Trophoblast cell (in vitro differentiated cells and primary cell): ENCODE measurements at regions not wholly inside any gene's neighbourhood (a gene's known extent, or its start where the extent isn't known, plus 50 kb on each side); places are given as distances from the start of the nearest gene placed in this dataset.
A peak's percentile ranks its signal among the peaks of the same experiment; 100 is the strongest.

Source experiments
- DNase-seq, 2 donors: peaks; one replicate each; pipeline ENCODE4 v3.0.0-alpha.2; 2016
- H2AFZ ChIP-seq: 2 replicates; pipeline ENCODE4 v1.6.1; 2013; ENCODE audit warnings: low read length, moderate library complexity, mild to moderate bottlenecking; ENCODE audit not compliant: insufficient read depth, poor library complexity
- H2AK5ac ChIP-seq: 2 replicates; pipeline ENCODE4 v1.6.1; 2013; ENCODE audit warnings: mild to moderate bottlenecking, low read length
- H2BK120ac ChIP-seq: 2 replicates; pipeline ENCODE4 v1.6.1; 2013; ENCODE audit warnings: low read length, mild to moderate bottlenecking, moderate library complexity; ENCODE audit not compliant: insufficient read depth, poor library complexity
- H2BK12ac ChIP-seq: 2 replicates; pipeline ENCODE4 v1.6.1; 2013; ENCODE audit warnings: mild to moderate bottlenecking, low read length, moderate library complexity
- H2BK5ac ChIP-seq: 2 replicates; pipeline ENCODE4 v1.6.1; 2013; ENCODE audit warnings: low read length, low read depth, moderate library complexity, mild to moderate bottlenecking; ENCODE audit not compliant: poor library complexity
- H3K14ac ChIP-seq: 2 replicates; pipeline ENCODE4 v1.6.1; 2013; ENCODE audit warnings: mild to moderate bottlenecking, low read length
- H3K18ac ChIP-seq: 2 replicates; pipeline ENCODE4 v1.6.1; 2013; ENCODE audit warnings: mild to moderate bottlenecking, low read length
- H3K23ac ChIP-seq: 2 replicates; pipeline ENCODE4 v1.6.1; 2013; ENCODE audit warnings: low read length
- H3K27ac ChIP-seq: 2 replicates; pipeline ENCODE4 v1.5.1; 2013; ENCODE audit warnings: low read depth, mild to moderate bottlenecking, inconsistent platforms, low read length, moderate library complexity
- H3K27me3 ChIP-seq: 2 replicates; pipeline ENCODE4 v1.6.1; 2013; ENCODE audit warnings: inconsistent platforms, mild to moderate bottlenecking, low read length, moderate library complexity; ENCODE audit not compliant: insufficient read depth
- H3K36me3 ChIP-seq, 2 experiments: 1 replicate in 1 of 2; 2 replicates in 1 of 2; pipeline ENCODE4 v1.6.1; 2013; ENCODE audit warnings: low read length in 2 of 2, mild to moderate bottlenecking in 2 of 2, moderate library complexity in 1 of 2; ENCODE audit not compliant: insufficient read depth in 2 of 2, control insufficient read depth in 1 of 2
- H3K4ac ChIP-seq: 2 replicates; pipeline ENCODE4 v1.6.1; 2013; ENCODE audit warnings: low read depth, mild to moderate bottlenecking, low read length, moderate library complexity
- H3K4me1 ChIP-seq, 2 experiments: 1 replicate in 1 of 2; 2 replicates in 1 of 2; pipeline ENCODE4 v1.6.1; 2013; ENCODE audit warnings: low read length in 2 of 2, mild to moderate bottlenecking in 2 of 2, moderate library complexity in 1 of 2; ENCODE audit not compliant: insufficient read depth in 2 of 2, control insufficient read depth in 1 of 2
- H3K4me2 ChIP-seq: 2 replicates; pipeline ENCODE4 v1.6.1; 2013; ENCODE audit warnings: inconsistent platforms, mild to moderate bottlenecking, low read length, moderate library complexity
- H3K4me3 ChIP-seq: 2 replicates; pipeline ENCODE4 v1.5.1; 2013; ENCODE audit warnings: mild to moderate bottlenecking, low read depth, low read length, inconsistent platforms
- H3K79me1 ChIP-seq: one replicate; pipeline ENCODE4 v1.6.1; 2013; ENCODE audit warnings: low read length
- H3K79me2 ChIP-seq: 2 replicates; pipeline ENCODE4 v1.6.1; 2013; ENCODE audit warnings: low read length, mild to moderate bottlenecking; ENCODE audit not compliant: control insufficient read depth, insufficient read depth, poor library complexity
- H3K9ac ChIP-seq: 2 replicates; pipeline ENCODE4 v1.6.1; 2013; ENCODE audit warnings: mild to moderate bottlenecking, low read length
- H3K9me3 ChIP-seq: 2 replicates; pipeline ENCODE4 v1.6.1; 2013; ENCODE audit warnings: low read depth, mild to moderate bottlenecking, control low read depth, inconsistent platforms, low read length; ENCODE audit not compliant: insufficient read depth
- H4K12ac ChIP-seq: 2 replicates; pipeline ENCODE4 v1.6.1; 2013; ENCODE audit warnings: low read depth, mild to moderate bottlenecking, low read length, moderate library complexity
- H4K8ac ChIP-seq: 2 replicates; pipeline ENCODE4 v1.6.1; 2013; ENCODE audit warnings: low read depth, mild to moderate bottlenecking, low read length, moderate library complexity
- H4K91ac ChIP-seq: one replicate; pipeline ENCODE4 v1.6.1; 2013; ENCODE audit warnings: low read depth, mild to moderate bottlenecking, low read length, moderate library complexity
- WGBS: extraction: QIAGEN DNeasy Blood & Tissue Kit; methylation state at CpG from one replicate; pipeline ENCODE4 v1.1.7; 2013; ENCODE audit warnings: missing lambda C conversion rate; ENCODE audit not compliant: insufficient read length, insufficient coverage; ENCODE audit errors: extremely low coverage; 5-methylcytosine and 5-hydroxymethylcytosine counted together

DNA sequence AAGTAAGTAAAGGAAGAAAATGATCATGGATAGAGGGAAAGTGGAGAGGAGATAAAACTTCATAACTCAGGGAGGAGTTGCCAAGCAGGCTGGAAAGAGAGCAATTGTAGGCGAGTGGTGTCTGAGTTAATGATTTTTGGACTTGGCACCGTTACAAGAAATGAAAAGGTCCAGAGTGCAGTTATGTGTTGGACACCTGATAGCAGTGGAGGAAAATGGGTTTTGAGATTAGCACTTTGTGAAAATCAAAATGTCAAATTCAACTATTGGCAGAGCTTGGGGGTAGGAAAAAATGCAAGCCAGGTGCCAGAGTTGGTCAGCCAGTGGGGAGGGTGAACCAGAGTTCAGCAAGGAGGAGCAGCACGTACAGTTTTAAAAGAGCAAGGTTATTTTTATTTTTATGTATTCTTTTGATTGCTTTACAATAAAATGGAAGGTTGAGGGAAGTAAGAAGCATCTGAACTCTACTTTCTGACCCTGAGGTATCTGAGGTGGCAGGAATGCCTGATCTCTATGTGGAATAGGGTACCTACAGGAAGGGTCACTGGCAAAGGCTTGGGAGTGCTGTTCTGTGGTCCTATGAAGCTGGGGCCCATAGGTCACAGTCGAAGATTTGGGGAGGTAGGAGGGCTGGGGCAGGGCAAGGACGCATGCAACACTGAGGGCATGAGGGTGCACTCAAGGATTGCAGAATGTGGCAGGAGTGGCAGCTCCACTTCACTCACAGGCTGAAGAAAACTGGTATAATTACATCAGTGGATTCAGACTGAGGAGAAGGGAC, 127.5 kb downstream of the CD8B2 start:
- Histone ChIP-seq H3K4ac (no peak overlapping the region), H2AK5ac (no peak overlapping the region), H4K12ac (no peak overlapping the region), H3K18ac (no peak overlapping the region), H3K36me3 (no peaks in the 10 kb centered on the region), H3K27ac (no peak overlapping the region), H2AFZ (no peak overlapping the region), H3K14ac (no peak overlapping the region), H2BK5ac (no peak overlapping the region), H3K4me3 (no peak overlapping the region), H3K4me2 (no peak overlapping the region), H4K8ac (no peak overlapping the region), H2BK120ac (no peak overlapping the region), H3K27me3 (no peaks in the 10 kb centered on the region), H3K4me1 (peaks cover 0 to 2% of the 10 kb centered on the region in 2 experiments), H2BK12ac (no peak overlapping the region), H3K79me2 (no peaks in the 10 kb centered on the region), H3K9me3 (peaks cover 4% of the 10 kb centered on the region), H4K91ac (no peak overlapping the region), H3K9ac (no peak overlapping the region), H3K23ac (no peak overlapping the region), H3K79me1 (no peaks in the 10 kb centered on the region)
- DNase-seq = no peak
- no CpG with 5 or more reads among the region's 5 CpGs for WGBS

DNA sequence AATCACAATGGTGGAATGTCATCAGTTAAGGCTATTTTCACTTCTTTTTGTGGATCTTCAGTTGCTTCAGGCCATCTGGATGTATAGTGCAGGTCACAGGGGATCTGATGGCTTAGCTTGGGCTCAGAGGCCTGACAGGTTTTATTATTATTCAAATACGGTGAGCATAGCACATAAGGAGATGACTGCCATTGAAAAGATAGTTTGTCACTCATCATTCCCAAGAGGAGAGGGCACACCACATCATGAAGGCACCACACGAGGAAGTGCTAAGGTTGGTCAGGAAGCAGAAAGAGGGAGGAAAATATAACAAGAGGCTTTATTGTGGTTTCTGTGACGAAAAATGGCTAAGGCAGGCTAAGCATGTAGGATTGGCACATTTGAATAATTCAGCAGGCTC, 131.4 kb downstream of the CD8B2 start:
- H3K4me3 ChIP-seq = no peak overlapping the region
- no peak overlapping the region for H3K23ac ChIP-seq
- H3K18ac ChIP-seq = no peak overlapping the region
- H3K79me1 ChIP-seq = no peaks in the 10 kb centered on the region
- no peaks in the 10 kb centered on the region for H3K4me1 ChIP-seq
- no peak overlapping the region for H3K9ac ChIP-seq
- no peak overlapping the region for H4K91ac ChIP-seq
- H2BK5ac ChIP-seq = no peak overlapping the region
- no peak overlapping the region for H3K14ac ChIP-seq
- no peak overlapping the region for H3K4me2 ChIP-seq
- DNase-seq = no peak
- no peak overlapping the region for H3K27ac ChIP-seq
- no peak overlapping the region for H2AFZ ChIP-seq
- no peak overlapping the region for H2BK12ac ChIP-seq
- no peak overlapping the region for H2AK5ac ChIP-seq
- H3K79me2 ChIP-seq = no peaks in the 10 kb centered on the region
- H3K9me3 ChIP-seq = peaks cover 1% of the 10 kb centered on the region
- H3K36me3 ChIP-seq = no peaks in the 10 kb centered on the region
- H3K27me3 ChIP-seq = no peaks in the 10 kb centered on the region
- no peak overlapping the region for H4K8ac ChIP-seq
- no CpG with 5 or more reads among the region's 3 CpGs for WGBS
- H2BK120ac ChIP-seq = no peak overlapping the region
- no peak overlapping the region for H3K4ac ChIP-seq
- H4K12ac ChIP-seq = no peak overlapping the region

DNA sequence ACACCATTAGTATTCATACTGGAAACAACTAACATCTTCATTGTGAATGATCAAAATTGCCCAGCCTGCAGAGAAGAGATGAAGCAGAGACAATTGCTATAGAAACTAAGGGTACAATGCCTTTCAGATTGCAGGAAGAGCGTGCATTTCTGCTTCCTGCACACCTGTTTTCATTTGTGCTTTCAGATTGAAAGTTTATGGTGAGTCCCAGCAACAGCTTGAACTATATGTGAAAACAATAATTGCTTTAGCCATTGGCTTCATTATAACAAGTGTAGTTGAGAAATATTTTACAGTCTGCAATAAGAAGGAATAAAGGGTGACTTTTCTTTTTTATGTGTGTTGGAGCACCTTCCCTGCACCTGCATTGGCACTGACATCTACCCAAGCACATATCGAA, 136.3 kb downstream of the CD8B2 start:
- no peaks in the 10 kb centered on the region for H3K4me1 ChIP-seq
- no peak overlapping the region for H2BK120ac ChIP-seq
- H2BK12ac ChIP-seq = no peak overlapping the region
- no peaks in the 10 kb centered on the region for H3K79me2 ChIP-seq
- no peak overlapping the region for H4K8ac ChIP-seq
- H3K36me3 ChIP-seq = no peaks in the 10 kb centered on the region
- H3K4me2 ChIP-seq = no peak overlapping the region
- no CpG with 5 or more reads among the region's 2 CpGs for WGBS
- H3K23ac ChIP-seq = no peak overlapping the region
- H2BK5ac ChIP-seq = no peak overlapping the region
- peaks cover 7% of the 10 kb centered on the region for H3K9me3 ChIP-seq
- no peak overlapping the region for H3K14ac ChIP-seq
- H2AK5ac ChIP-seq = no peak overlapping the region
- no peak overlapping the region for H2AFZ ChIP-seq
- no peak for DNase-seq
- H3K79me1 ChIP-seq = no peaks in the 10 kb centered on the region
- no peak overlapping the region for H3K4ac ChIP-seq
- H3K4me3 ChIP-seq = no peak overlapping the region
- no peaks in the 10 kb centered on the region for H3K27me3 ChIP-seq
- H4K91ac ChIP-seq = no peak overlapping the region
- no peak overlapping the region for H4K12ac ChIP-seq
- no peak overlapping the region for H3K18ac ChIP-seq
- H3K9ac ChIP-seq = no peak overlapping the region
- no peak overlapping the region for H3K27ac ChIP-seq

DNA sequence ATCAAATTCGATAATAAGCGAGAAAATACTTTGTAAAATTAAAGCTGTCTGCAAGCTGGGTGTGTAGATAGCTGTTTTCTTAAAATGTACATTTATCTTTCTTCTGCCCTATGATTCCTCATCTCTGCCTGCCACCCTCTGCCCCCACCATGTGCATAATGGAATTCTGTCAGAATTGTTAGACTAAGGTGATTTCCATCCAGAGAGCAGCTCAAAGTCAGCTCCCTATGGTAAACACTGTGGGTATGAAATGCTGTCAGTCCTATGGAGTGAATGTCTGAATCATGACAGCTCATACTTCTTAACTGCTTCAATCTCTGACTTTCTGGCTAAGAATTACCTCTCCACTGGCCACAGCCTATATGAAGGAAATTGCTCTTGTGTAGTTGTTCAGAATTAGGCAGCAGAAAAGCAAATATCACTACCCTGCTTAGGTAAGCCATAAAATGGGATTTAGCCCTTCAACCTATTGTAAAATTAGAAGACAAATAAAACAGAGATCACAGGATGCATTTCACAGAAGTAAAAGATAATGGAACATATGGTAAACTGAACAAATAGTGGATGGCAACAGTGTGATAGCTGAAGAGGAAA, 137.7 kb downstream of the CD8B2 start:
- H3K4me1 ChIP-seq = no peaks in the 10 kb centered on the region
- H4K91ac ChIP-seq = no peak overlapping the region
- peaks cover 9% of the 10 kb centered on the region for H3K9me3 ChIP-seq
- H3K9ac ChIP-seq = no peak overlapping the region
- no peak overlapping the region for H2BK5ac ChIP-seq
- no peaks in the 10 kb centered on the region for H3K36me3 ChIP-seq
- no peak overlapping the region for H4K8ac ChIP-seq
- H2AK5ac ChIP-seq = no peak overlapping the region
- H4K12ac ChIP-seq = no peak overlapping the region
- H2BK120ac ChIP-seq = no peak overlapping the region
- H2AFZ ChIP-seq = no peak overlapping the region
- no peak overlapping the region for H3K4me2 ChIP-seq
- no peak overlapping the region for H3K27ac ChIP-seq
- H3K23ac ChIP-seq = no peak overlapping the region
- H3K14ac ChIP-seq = no peak overlapping the region
- H3K79me2 ChIP-seq = no peaks in the 10 kb centered on the region
- WGBS = no CpG with 5 or more reads among the region's 2 CpGs
- no peaks in the 10 kb centered on the region for H3K79me1 ChIP-seq
- H3K27me3 ChIP-seq = no peaks in the 10 kb centered on the region
- no peak overlapping the region for H3K4me3 ChIP-seq
- no peak overlapping the region for H3K4ac ChIP-seq
- H3K18ac ChIP-seq = no peak overlapping the region
- peak in 1 of 2 donors; percentile 20 for DNase-seq
- no peak overlapping the region for H2BK12ac ChIP-seq
